Liver (tissue), 8 donors: ENCODE measurements at regions not wholly inside any gene's neighbourhood (a gene's known extent, or its start where the extent isn't known, plus 50 kb on each side); places are given as distances from the start of the nearest gene placed in this dataset.

Experiments used
- DNase-seq: peaks from one replicate; pipeline ENCODE4 v3.0.0-alpha.2; 2017; ENCODE audit warnings: low spot score
- H3K27ac ChIP-seq, 2 donors: one replicate each; pipeline ENCODE4 v1.7.0; 2013; ENCODE audit warnings: inconsistent platforms in 2 of 2, low read length in 2 of 2, control low read depth in 1 of 2, low read depth in 1 of 2, mild to moderate bottlenecking in 1 of 2
- H3K27me3 ChIP-seq, 4 donors: one replicate each; pipeline versions ENCODE4 v1.6.1 to v1.7.0; 2013; ENCODE audit warnings: low read length in 3 of 4, inconsistent platforms in 1 of 4, mild to moderate bottlenecking in 1 of 4, moderate library complexity in 1 of 4; ENCODE audit not compliant: control insufficient read depth in 4 of 4, insufficient read depth in 4 of 4
- H3K36me3 ChIP-seq, 4 donors: one replicate each; pipeline versions ENCODE4 v1.6.1 to v1.7.0; 2013; ENCODE audit warnings: low read length in 3 of 4, mild to moderate bottlenecking in 3 of 4, low read depth in 1 of 4, moderate library complexity in 1 of 4; ENCODE audit not compliant: control insufficient read depth in 4 of 4, insufficient read depth in 3 of 4
- H3K4me1 ChIP-seq, 4 donors: one replicate each; pipeline versions ENCODE4 v1.6.1 to v1.7.0; 2013; ENCODE audit warnings: low read length in 3 of 4, mild to moderate bottlenecking in 3 of 4, moderate library complexity in 1 of 4; ENCODE audit not compliant: control insufficient read depth in 4 of 4, insufficient read depth in 4 of 4
- H3K4me3 ChIP-seq, 3 donors: one replicate each; pipeline versions ENCODE4 v1.6.1 to v1.7.0; 2013; ENCODE audit warnings: low read length in 3 of 3, control low read depth in 1 of 3, low read depth in 1 of 3, mild to moderate bottlenecking in 1 of 3
- H3K9ac ChIP-seq, 2 donors: one replicate each; pipeline ENCODE4 v1.7.0; 2013; ENCODE audit warnings: low read length in 2 of 2, mild to moderate bottlenecking in 2 of 2, moderate library complexity in 2 of 2, control low read depth in 1 of 2, low read depth in 1 of 2
- H3K9me3 ChIP-seq, 4 donors: one replicate each; pipeline versions ENCODE4 v1.6.1 to v1.7.0; 2013; ENCODE audit warnings: low read length in 3 of 4; ENCODE audit not compliant: control insufficient read depth in 4 of 4
- EGR1 ChIP-seq, 2 donors: IDR thresholded peaks; 2 replicates each; pipeline ENCODE4 v1.6.1; 2016 to 2018; ENCODE audit warnings: antibody characterized with exemption in 2 of 2, low read depth in 2 of 2
- FOXA2 ChIP-seq: IDR thresholded peaks from 2 replicates; pipeline ENCODE4 v1.6.1; 2016; ENCODE audit warnings: antibody characterized with exemption
- GABPA ChIP-seq, 2 donors: IDR thresholded peaks in 1 of 2; conservative IDR thresholded peaks in 1 of 2; 2 replicates each; pipeline ENCODE4 v1.6.1; 2016; ENCODE audit warnings: antibody characterized with exemption in 2 of 2, mild to moderate bottlenecking in 1 of 2, moderate library complexity in 1 of 2
- HNF4A ChIP-seq, 2 donors: conservative IDR thresholded peaks; 2 replicates each; pipeline ENCODE4 v1.6.1; 2016; ENCODE audit warnings: antibody characterized with exemption in 2 of 2, mild to moderate bottlenecking in 2 of 2
- HNF4G ChIP-seq: IDR thresholded peaks from 2 replicates; pipeline ENCODE4 v1.6.1; 2016; ENCODE audit warnings: antibody characterized with exemption
- NR2F2 ChIP-seq: IDR thresholded peaks from 2 replicates; pipeline ENCODE4 v1.6.1; 2016; ENCODE audit warnings: antibody characterized with exemption
- RAD21 ChIP-seq, 2 donors: IDR thresholded peaks; 2 replicates each; pipeline ENCODE4 v1.6.1; 2016; ENCODE audit warnings: antibody characterized with exemption in 2 of 2, mild to moderate bottlenecking in 2 of 2
- RXRA ChIP-seq, 2 donors: IDR thresholded peaks; 2 replicates each; pipeline ENCODE4 v1.6.1; 2017 to 2018; ENCODE audit warnings: antibody characterized with exemption in 2 of 2, mild to moderate bottlenecking in 1 of 2
- TAF1 ChIP-seq: conservative IDR thresholded peaks from 2 replicates; pipeline ENCODE4 v1.6.1; 2016; ENCODE audit warnings: antibody characterized with exemption, mild to moderate bottlenecking
- YY1 ChIP-seq: IDR thresholded peaks from 2 replicates; pipeline ENCODE4 v1.6.1; 2016; ENCODE audit warnings: antibody characterized with exemption, mild to moderate bottlenecking
- WGBS: extraction: QIAGEN DNeasy Blood & Tissue Kit; methylation state at CpG from one replicate; pipeline ENCODE4 v1.1.7; 2013; 5-methylcytosine and 5-hydroxymethylcytosine counted together
- TF ChIP-seq, protein P1 (sequence below): IDR thresholded peaks from 2 replicates; pipeline ENCODE4 v1.6.1; 2016; ENCODE audit warnings: antibody characterized with exemption, mild to moderate bottlenecking
- TF ChIP-seq, protein P2 (sequence below): IDR thresholded peaks from 2 replicates; pipeline ENCODE4 v1.6.1; 2016; ENCODE audit warnings: antibody characterized with exemption
- TF ChIP-seq, protein P3 (sequence below): IDR thresholded peaks from 2 replicates; pipeline ENCODE4 v1.6.1; 2016; ENCODE audit warnings: antibody characterized with exemption
- TF ChIP-seq, protein P4 (sequence below): IDR thresholded peaks from 2 replicates; pipeline ENCODE4 v1.6.1; 2016; ENCODE audit warnings: antibody characterized with exemption
- TF ChIP-seq, protein P5 (sequence below): fragments of 150-350 bp; IDR thresholded peaks from 2 replicates; pipeline ENCODE4 v1.5.1; 2017; ENCODE audit warnings: improper control_type of control experiment, low read depth, low read length; ENCODE audit not compliant: missing input control
- donor health status: healthy.
- donor health status: healthy.
- donor health status: healthy.
- donor health status: healthy.
- donor health status: healthy.

DNA sequence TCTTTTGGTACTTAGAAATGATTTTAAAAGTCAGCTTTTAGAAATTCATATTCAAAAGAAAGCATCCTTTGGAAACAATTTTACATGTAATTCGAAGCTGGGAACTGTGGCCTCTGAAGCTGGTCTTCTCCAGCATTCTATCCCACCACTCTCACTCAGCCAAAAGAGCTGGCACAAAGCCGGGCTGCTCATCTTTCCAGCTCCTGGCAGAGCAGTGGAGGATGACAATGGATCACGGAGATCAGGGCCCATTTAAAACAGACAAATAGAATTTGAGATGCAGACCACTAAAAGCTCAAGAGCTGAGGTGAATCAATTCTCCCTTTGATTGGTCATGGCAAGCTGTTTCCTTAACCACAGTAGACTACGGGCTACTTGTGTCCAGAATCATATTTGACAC lies 60.6 kb downstream of the OTOR start:
- H3K4me1 ChIP-seq = peaks cover 0 to under 1% (median 0%) of the 10 kb centered on the region in 4 donors
- no peak overlapping the region for H3K9ac ChIP-seq
- no peaks in the 10 kb centered on the region for H3K9me3 ChIP-seq
- TF ChIP-seq RAD21 (IDR thresholded peaks at IDR 0.05) (no peak), GABPA (IDR thresholded peaks at IDR 0.05 in 1 of 2, conservative IDR thresholded peaks at IDR 0.05 in 1 of 2) (no peak), YY1 (no peak), TAF1 (no peak), FOXA2 (no peak), HNF4A (conservative IDR thresholded peaks at IDR 0.05) (no peak), RXRA (IDR thresholded peaks at IDR 0.05) (no peak), NR2F2 (no peak), HNF4G (no peak)
- TF ChIP-seq, protein P1, sequence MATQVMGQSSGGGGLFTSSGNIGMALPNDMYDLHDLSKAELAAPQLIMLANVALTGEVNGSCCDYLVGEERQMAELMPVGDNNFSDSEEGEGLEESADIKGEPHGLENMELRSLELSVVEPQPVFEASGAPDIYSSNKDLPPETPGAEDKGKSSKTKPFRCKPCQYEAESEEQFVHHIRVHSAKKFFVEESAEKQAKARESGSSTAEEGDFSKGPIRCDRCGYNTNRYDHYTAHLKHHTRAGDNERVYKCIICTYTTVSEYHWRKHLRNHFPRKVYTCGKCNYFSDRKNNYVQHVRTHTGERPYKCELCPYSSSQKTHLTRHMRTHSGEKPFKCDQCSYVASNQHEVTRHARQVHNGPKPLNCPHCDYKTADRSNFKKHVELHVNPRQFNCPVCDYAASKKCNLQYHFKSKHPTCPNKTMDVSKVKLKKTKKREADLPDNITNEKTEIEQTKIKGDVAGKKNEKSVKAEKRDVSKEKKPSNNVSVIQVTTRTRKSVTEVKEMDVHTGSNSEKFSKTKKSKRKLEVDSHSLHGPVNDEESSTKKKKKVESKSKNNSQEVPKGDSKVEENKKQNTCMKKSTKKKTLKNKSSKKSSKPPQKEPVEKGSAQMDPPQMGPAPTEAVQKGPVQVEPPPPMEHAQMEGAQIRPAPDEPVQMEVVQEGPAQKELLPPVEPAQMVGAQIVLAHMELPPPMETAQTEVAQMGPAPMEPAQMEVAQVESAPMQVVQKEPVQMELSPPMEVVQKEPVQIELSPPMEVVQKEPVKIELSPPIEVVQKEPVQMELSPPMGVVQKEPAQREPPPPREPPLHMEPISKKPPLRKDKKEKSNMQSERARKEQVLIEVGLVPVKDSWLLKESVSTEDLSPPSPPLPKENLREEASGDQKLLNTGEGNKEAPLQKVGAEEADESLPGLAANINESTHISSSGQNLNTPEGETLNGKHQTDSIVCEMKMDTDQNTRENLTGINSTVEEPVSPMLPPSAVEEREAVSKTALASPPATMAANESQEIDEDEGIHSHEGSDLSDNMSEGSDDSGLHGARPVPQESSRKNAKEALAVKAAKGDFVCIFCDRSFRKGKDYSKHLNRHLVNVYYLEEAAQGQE = no peak
- TF ChIP-seq, protein P2, sequence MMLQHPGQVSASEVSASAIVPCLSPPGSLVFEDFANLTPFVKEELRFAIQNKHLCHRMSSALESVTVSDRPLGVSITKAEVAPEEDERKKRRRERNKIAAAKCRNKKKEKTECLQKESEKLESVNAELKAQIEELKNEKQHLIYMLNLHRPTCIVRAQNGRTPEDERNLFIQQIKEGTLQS = no peak
- no peak for DNase-seq
- no peaks in the 10 kb centered on the region for H3K36me3 ChIP-seq
- no peak overlapping the region for H3K4me3 ChIP-seq
- WGBS = 56% methylated on average over 4 of the region's 4 CpGs
- peaks cover 0 to 5% (median 1%) of the 10 kb centered on the region in 4 donors for H3K27me3 ChIP-seq
- no peak overlapping the region for H3K27ac ChIP-seq

DNA sequence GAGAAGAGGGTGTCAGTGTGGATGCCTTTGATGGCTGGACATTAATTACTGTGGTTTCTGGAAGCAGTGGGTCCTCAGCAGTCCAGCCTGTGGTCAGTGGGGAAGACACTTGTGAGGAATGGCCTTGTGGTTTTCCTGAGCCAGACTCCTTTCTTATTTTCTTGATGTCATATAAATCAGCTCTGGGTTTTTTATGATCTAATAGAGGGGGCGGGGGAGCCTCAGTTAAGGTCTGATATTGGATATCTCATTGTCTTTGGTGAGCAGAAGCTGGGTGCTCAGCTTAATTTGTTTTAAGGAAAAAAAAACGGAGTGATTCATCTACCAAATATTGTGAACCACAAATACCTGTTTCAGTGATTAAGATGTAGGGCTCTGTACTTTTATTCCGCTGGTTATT lies 62.1 kb downstream of the OTOR start:
- Histone ChIP-seq H3K9ac (no peak overlapping the region), H3K27me3 (peaks cover 0 to 3% (median 1%) of the 10 kb centered on the region in 4 donors), H3K4me1 (peaks cover 0 to 2% (median 0%) of the 10 kb centered on the region in 4 donors), H3K36me3 (no peaks in the 10 kb centered on the region), H3K9me3 (no peaks in the 10 kb centered on the region), H3K4me3 (no peak overlapping the region), H3K27ac (no peak overlapping the region)
- WGBS = 79% methylated on average over 3 of the region's 3 CpGs
- TF ChIP-seq HNF4A (conservative IDR thresholded peaks at IDR 0.05) = no peak
- no peak for TF ChIP-seq NR2F2
- TF ChIP-seq, protein P3, sequence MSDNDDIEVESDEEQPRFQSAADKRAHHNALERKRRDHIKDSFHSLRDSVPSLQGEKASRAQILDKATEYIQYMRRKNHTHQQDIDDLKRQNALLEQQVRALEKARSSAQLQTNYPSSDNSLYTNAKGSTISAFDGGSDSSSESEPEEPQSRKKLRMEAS = no peak
- no peak for TF ChIP-seq EGR1 (IDR thresholded peaks at IDR 0.05; ENCODE audit: low read depth in 2 of 2)
- TF ChIP-seq, protein P2 = no peak
- TF ChIP-seq, protein P4, sequence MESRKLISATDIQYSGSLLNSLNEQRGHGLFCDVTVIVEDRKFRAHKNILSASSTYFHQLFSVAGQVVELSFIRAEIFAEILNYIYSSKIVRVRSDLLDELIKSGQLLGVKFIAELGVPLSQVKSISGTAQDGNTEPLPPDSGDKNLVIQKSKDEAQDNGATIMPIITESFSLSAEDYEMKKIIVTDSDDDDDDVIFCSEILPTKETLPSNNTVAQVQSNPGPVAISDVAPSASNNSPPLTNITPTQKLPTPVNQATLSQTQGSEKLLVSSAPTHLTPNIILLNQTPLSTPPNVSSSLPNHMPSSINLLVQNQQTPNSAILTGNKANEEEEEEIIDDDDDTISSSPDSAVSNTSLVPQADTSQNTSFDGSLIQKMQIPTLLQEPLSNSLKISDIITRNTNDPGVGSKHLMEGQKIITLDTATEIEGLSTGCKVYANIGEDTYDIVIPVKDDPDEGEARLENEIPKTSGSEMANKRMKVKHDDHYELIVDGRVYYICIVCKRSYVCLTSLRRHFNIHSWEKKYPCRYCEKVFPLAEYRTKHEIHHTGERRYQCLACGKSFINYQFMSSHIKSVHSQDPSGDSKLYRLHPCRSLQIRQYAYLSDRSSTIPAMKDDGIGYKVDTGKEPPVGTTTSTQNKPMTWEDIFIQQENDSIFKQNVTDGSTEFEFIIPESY = no peak
- no peak for TF ChIP-seq YY1
- no peak for TF ChIP-seq HNF4G
- no peak for TF ChIP-seq GABPA (IDR thresholded peaks at IDR 0.05 in 1 of 2, conservative IDR thresholded peaks at IDR 0.05 in 1 of 2)
- TF ChIP-seq, protein P5, sequence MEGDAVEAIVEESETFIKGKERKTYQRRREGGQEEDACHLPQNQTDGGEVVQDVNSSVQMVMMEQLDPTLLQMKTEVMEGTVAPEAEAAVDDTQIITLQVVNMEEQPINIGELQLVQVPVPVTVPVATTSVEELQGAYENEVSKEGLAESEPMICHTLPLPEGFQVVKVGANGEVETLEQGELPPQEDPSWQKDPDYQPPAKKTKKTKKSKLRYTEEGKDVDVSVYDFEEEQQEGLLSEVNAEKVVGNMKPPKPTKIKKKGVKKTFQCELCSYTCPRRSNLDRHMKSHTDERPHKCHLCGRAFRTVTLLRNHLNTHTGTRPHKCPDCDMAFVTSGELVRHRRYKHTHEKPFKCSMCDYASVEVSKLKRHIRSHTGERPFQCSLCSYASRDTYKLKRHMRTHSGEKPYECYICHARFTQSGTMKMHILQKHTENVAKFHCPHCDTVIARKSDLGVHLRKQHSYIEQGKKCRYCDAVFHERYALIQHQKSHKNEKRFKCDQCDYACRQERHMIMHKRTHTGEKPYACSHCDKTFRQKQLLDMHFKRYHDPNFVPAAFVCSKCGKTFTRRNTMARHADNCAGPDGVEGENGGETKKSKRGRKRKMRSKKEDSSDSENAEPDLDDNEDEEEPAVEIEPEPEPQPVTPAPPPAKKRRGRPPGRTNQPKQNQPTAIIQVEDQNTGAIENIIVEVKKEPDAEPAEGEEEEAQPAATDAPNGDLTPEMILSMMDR = no peak
- TF ChIP-seq TAF1 = no peak
- TF ChIP-seq RXRA (IDR thresholded peaks at IDR 0.05) = no peak
- DNase-seq = no peak
